ENCODE measurements at regions not wholly inside any gene's neighbourhood (a gene's known extent, or its start where the extent isn't known, plus 50 kb on each side); places are given as distances from the start of the nearest gene placed in this dataset.

DNA sequence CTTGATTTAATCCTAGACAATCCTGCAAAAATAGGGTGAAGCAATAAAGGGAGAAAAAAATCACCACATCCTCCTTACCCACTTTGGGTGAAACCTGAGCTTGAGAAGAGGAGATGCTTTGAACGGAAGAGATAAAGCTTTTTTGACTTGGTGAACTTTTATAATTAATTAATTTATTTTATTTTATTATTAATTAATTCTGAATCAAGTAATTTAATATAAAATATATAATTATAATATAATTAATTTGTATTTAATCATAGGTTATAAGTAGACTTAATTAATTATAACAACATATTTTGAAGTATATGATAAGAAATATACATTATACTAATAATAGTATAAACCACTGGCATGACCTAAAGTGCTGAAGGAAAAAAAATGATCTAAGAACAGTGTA, 2164.8 kb downstream of the LRRC4C start:
- no peak for DNase-seq (ENCODE audit: low read depth in 2 of 2)

DNA sequence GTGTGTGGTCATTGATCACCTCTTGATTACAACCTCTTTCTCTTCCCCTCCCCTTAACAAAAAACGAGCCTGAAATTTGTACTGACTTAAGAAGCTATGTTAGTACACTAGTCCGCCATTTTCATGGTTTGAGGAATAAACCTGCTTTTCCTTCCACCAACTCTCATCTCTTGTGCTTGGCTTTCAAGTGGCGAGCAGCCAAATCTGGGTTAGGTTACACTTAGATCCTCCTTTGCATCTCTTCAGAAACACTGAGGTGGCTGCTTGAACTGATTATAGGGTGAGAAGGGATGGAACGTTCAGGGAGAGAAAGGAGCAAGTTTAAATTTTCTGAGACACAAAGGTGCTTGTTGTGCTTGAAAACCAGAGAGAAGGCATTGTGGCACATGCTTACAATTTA, 2171.4 kb downstream of the LRRC4C start:
- no peak for DNase-seq (ENCODE audit: low read depth in 2 of 2)

DNA sequence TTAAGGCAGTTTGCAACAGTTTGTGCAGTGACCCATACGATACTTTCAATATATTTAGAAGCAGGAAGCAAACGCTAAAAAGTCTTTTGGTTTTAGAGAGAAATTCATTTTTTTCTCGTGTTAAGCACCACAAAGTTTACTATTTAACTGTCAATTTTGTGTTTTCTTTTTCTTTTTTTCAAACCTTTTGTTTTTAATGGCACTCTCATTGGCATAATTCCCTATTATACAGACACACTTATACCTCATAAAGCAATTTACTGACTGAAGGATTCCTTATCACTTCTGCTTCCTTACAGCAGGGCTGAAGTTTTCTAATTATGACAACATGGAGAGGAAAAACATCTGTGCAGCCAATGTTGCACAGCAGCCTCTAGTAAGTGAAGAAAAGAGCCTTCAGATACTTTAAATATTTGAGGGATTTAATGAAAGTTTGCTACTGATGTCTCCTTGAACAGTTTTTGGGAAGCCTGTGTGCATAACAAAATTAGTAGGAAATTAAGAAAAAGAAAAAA, 2191.2 kb downstream of the LRRC4C start:
- DNase-seq (ENCODE audit: low read depth in 2 of 2), result no peak

DNA sequence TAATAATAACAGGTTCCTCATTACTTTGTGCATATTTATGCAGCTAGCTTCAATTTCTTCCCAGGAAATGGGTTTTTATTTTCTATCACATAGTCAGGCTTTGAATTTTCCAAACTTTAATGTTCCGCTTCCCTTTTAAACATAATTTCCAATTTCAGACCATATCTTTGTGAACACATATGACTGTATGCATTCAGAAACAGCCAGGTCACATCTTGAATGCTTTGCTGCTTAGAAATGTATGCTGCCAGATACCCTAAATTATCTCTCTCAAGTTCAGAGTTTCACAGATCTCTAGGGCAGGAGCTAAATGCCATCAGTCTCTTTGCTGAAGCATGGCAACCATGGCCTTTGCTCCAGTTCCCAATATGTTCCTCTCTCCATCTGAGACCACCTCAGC, 2203.8 kb downstream of the LRRC4C start:
- no peak for DNase-seq (ENCODE audit: low read depth in 2 of 2)

DNA sequence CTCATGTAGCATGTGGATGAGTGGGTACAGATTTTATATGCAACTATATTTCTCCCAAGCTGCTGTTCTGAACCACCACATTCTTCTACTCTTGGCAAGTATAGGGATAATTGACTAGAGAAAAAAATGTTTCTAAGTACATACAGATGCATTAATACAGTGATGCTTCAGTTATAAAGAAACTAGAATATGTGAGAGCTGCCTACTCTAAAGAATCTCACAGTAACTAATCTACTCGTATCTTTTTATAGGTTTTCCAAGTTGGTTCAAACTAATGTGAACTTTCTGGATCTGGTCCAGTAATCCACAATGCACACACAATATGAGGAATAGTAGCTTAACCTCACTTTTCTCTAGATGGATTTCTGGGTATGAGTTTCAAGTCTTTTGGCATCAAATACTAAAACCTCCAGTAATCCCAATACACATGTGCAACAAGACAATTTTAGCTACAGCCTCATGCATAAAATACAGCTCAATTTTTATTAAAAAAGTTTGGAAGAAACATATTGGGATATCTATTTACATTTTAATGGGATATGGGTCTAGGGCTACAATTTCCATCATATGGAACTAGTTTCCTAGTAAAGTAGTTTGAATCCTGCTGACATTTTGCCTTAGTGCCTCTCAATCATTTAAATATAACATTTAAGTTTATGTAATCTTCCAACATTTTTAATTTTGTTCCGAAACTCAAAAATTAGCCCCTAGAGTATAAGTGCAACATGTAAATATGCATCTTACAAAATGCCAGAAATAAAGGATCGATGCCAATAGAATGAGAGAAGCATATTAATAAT, 2209.7 kb downstream of the LRRC4C start:
- no peak for DNase-seq (ENCODE audit: low read depth in 2 of 2)

DNA sequence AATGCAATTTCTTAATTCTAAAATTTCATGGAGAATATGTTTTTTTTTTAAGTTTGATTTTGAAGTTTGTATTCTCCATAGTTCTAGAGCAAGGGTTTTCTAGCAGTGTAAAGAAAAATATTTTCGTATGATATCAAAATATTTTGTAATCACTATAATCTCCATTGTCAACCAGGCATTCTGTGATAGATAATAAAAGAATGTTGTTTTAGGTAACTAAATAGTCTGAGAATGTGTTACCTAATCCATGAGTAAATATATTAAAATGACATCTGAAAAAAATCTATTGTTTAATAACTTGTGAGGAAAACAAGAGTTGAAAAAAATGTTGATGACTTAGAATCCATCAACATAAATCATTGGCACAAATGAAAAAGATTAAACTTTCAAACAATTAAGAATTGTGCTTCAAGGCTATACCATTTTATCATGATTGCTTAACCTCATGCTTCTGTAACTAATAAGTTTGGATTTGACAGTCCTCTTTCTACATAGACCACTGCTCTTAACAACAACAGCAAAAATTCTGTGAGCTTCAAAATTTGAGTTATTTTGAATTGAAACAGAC, 2211.8 kb downstream of the LRRC4C start:
- DNase-seq (ENCODE audit: low read depth in 2 of 2), result no peak

DNA sequence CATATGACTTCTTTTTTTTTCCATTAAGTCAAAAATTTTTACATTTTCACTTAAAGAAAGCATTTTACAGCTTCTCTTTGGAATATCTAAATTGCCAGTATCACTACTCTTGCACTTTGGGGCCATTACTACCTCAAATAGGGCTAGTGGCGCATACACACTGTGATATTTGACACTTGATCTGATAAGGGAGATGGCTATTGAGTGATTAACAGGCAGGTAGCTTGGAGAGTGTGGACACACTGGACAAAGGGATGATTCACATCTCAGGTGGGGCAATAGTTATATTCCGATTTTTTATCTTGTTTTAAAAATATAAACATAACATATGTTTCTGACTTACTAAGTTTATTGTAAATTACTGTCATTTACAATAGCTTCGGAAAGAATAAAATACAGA, 2219.9 kb downstream of the LRRC4C start:
- no peak for DNase-seq (ENCODE audit: low read depth in 2 of 2)

DNA sequence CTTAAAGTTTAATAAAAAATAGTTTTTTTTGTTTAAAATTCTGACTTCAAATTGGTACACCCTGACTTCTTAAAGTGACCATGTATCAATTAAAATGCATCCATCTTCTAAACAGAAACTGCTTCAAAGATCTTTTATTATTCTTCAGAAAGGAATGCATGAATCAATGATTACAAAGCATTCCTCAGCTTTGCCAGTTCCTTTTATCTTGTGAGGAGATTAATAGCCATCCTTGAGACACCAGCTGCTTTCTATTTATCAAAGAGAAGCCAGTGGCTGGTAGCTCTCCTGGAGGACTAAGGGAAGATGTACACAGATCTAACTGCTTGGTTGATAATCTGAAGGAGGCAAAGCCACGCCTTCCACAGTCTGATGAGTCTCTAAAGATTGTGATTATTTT, 2222.5 kb downstream of the LRRC4C start:
- DNase-seq (ENCODE audit: low read depth in 2 of 2), result no peak

DNA sequence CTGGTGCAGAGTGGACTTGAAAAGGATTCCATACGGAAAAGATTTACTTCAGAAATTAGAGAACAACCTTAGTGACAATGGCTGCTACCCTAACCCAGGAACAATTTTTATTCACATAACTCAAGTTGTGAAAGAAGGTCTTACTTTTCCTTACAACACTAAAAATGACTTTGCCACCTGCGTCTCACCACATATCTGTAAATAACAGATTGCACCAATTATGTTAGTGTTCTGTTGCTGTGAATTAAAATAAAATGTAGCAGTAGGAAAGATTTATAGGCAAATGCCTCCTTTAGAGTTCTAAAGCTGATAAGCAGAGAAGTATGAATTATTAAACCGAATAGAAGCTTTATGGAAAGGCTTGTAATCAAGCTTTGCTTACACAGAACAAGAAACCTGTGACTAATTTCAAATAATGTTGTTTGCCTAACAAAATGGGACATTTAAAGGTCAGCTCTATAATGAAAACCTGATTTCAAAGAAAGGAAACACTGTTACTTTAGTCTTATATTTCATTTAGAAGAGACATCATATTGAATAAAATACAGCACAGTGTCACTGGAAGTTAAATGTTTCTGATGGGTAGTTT, 2237.8 kb downstream of the LRRC4C start:
- DNase-seq (ENCODE audit: low read depth in 2 of 2), result no peak

DNA sequence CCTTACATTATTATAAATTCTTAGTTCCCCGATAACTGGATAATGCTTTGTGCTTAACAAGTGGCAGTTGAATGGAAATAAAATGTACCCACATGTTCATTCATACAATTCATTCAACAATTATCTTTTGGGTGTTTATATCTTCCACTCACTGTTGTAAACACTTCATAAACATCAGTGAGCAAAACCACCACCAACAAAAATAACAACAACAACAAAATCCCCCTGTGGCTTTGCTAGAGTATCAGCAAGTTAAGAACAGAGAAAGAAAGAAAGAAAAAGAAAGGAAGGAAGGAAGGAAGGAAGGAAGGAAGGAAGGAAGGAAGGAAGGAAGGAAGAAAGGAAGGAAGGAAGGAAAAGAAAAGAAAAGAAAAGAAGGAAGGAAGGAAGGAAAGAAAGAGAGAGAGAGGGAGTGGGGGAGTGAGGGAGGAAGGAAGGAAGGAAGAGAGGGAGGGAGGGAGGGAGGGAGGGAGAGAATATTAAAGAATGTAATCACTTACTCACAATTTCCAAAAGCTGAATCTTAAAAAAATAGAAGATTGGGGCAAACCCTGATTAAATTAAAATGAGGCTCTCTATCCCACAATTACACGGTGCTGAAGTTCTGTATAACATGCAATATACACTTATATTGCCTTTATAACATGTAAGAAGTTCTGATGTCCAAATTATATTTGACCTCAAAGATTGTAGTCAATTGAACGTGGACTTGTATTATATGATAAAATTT, 2238.8 kb downstream of the LRRC4C start:
- no peak for DNase-seq (ENCODE audit: low read depth in 2 of 2)

DNA sequence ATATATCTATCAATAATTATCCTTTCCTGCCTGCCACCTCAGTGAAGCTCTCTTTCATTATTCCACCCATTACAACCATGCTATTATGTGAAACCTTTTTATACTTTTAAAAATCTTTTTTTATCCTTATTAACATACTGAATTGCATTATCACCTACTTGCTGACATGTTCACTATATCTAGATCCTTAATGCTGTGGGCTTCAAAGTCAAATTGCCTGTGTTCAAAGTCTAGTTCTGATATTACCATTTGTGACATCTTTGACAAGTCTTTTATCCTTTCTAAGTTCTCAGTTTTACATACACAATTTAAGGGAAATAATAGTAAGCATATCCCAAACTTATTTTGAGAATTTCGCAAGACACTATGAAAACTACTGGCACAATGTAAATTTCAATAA, 2239.4 kb downstream of the LRRC4C start:
- no peak for DNase-seq (ENCODE audit: low read depth in 2 of 2)

DNA sequence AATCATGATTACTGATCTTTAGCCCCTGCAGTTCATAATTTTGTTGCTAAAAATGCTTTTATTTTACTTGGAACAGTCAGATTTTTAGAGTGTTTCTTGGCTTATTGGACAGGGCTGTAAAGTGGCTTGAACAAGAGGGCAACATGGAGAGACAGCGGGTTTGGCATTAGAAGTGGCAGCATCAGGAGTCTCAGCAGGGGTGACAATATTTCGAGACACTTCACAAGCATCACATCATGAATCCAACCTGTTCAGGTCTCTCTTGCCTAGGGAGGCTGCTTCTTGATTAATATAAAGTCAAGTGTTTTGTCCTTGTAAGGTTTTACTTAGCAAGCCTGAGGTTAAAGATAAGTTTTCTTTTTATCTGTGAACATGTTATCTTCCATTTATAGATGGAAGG, 2249.5 kb downstream of the LRRC4C start:
- no peak for DNase-seq (ENCODE audit: low read depth in 2 of 2)

DNA sequence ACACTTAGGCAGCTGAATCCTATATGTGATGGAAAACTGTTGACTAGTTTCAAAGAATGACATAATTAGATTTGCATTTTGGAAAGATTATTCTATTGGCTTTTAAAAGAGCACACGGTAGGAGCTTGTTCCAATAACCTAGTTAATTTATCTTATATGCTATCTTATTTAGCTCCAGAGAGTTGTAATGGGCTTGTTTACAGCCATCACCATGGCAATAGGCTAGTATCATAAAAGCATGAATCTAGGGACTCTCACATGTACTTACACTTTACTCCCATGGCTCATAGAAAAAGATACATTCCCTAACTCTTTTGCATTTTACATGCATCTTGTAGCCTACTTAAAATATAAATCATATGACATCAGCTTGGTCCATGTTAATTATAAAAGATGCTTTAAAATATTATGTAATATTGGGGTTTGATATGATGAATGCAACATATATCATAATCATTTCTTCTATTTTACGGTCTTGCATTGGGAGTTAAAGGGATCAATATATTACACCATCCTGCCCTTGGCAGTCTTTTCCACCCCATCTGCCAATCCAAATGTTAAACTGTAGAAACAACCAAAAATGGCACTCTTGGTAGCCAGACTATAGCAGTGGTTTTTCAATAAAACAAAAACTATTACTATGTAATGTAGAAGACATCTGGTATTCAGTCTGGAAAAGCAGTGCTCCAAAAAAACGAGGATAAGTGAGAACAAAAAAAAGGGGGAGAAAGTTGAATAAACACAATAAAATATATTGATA, 2254.0 kb downstream of the LRRC4C start:
- no peak for DNase-seq (ENCODE audit: low read depth in 2 of 2)

DNA sequence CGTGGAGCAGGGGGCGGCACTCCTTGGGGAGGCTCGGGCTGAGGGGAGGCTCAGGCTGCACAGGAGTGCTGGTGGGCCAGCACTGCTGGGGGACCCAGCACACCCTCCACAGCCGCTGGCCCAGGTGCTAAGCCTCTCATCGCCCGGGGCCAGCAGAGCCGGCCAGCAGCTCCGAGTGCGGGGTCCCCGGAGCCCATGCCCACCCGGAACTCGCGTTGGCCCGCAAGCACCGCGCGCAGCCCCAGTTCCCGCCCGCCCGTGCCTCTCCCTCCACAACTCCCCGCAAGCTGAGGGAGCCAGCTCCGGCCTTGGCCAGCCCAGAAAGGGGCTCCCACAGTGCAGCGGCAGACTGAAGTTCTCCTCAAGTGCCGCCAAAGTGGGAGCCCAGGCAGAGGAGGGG, 2266.8 kb downstream of the LRRC4C start:
- no peak for DNase-seq (ENCODE audit: low read depth in 2 of 2)

DNA sequence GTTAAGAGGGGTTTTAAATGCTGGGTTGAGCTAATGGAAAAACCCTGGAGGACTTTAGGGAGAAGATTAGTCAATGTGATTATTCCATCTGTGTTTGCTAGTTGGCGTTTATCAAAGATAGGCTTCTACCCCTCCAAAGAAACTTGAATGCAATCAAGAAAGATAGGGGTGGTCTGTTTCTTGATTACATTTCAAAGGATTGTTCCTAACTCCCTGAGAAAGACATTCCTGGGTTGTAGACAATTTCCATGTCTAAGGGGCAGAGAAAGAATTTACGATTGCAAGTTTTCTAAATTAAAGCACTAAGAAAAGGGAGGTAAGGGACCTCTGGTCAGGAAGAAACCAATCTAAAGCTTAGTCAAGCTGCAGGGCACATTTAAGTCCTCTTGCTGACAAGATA, 2268.7 kb downstream of the LRRC4C start:
- DNase-seq (ENCODE audit: low read depth in 2 of 2), result no peak

DNA sequence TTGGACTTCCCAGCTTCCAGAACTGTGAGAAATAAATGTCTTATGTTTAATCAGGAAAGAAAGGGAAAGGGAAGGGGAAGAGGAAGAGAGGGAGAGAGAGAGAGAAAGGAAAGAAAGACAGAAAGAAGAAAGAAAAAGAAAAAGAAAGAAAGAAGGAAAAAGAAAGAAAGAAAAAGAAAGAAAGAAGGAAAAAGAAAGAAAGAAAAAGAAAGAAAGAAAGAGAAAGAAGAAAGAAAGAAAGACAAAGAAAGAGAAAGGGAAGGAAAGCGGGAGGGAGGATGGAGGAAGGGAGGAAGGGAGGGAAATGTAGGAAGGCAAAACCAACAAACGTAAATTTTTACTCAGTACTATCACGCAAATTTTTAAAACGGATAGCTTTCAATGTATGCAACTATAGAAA, 2281.8 kb downstream of the LRRC4C start:
- DNase-seq (ENCODE audit: low read depth in 2 of 2), result no peak

DNA sequence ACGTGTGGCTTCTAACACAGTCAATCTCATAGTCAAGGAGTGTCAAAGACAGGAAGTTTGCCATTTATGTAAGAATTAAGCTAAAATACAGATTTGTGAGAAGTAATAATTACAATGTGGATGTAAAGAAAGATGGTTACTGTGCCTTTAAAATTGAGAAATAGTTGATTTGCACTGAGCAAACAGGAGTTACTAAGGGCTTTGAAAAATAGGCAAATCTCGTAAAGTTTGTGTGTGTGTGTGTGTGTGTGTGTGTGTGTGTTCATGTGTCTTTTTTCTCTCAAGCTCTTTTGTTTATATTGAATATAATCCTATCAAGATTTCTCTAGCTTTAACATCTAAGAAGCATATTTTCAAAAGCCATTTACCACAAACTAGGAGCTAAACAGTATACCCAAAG, 2284.5 kb downstream of the LRRC4C start:
- no peak for DNase-seq (ENCODE audit: low read depth in 2 of 2)

DNA sequence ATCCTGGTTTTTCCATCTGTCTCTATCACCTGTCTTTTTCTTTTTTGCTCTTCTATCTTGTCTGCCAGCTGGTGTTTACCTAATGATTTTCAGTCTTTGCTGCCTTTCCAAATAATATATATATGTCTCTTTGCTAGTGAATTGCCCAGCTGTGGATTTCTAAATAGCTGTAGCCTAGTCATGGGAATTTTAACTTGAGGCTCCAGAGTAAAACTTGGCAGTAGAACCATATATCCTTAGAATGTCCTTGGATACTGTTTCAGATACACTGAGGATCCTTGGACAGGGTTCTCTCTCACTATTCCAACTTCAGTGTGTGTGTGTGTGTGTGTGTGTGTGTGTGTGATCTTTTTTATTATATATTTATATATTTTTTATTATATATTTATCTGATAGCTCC, 2285.3 kb downstream of the LRRC4C start:
- DNase-seq (ENCODE audit: low read depth in 2 of 2), result no peak

DNA sequence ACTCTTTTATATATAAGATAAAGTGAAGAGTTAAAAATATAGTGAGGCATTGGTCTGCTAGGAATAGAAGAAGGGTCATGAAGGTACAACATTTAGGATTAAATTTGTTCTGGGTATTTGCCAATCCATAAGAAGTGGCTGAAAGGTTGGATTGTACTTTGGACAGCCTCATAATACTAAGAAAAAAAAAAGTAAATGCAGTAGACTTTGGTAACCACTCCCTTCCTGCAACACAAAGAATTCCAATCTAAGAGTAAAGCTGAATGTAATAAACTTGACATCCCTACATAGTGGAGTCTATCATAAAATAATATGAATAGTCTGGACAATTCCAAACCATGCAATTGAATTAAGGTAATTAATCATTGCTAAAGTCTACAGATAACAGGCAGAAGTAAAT, 2294.4 kb downstream of the LRRC4C start:
- no peak for DNase-seq (ENCODE audit: low read depth in 2 of 2)

DNA sequence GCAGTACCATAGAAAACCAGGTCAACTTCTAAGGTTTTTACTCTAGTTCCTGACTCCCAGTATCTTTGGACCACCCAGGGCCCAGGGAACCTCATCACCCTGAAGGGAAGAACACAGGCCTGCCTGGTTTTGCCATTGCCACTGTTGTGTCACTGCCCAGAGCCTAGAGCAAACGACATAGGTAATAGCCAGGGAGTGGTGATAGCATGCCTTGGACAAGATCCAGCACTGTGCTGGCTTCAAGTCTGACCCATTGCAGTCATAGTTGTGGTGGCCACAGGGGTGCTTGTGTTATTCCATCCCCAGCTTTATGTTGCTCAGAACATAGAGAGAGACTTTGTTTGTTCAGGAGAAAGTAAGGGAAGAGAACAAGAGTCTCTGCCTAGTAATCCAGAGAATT, 2310.2 kb downstream of the LRRC4C start:
- no peak for DNase-seq (ENCODE audit: low read depth in 2 of 2)

DNA sequence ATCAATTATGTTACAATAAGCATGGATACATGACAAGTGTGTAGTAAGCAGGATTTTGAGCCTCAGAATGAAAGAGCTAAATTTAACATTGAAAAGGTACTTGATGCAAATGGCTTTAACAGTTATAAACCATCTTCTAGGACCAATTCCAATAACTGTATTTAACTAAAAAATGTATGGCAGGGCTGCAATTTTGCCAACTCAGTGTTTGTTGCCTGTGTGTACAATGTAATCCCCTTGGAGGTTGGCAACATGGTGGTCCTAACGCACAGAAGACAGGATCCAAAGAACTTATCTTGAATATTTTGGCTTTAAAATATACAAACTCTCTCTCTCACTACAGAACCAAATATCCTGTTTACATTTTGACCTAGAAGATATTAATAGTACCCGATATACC, 2314.1 kb downstream of the LRRC4C start:
- no peak for DNase-seq (ENCODE audit: low read depth in 2 of 2)
